Sigmoid colon (tissue), 6 donors: ENCODE measurements at regions not wholly inside any gene's neighbourhood (a gene's known extent, or its start where the extent isn't known, plus 50 kb on each side); places are given as distances from the start of the nearest gene placed in this dataset.
A peak's percentile ranks its signal among the peaks of the same experiment; 100 is the strongest.
"Not testable (repeated sequence)": the region's sequence is repeated elsewhere in the genome, so short reads cannot be mapped to it uniquely, and the experiment has no call there.

Source experiments
- DNase-seq: peaks from one replicate; pipeline ENCODE4 v3.0.0-alpha.2; 2019
- H3K27ac ChIP-seq, 4 donors: fragments of 200-600 bp; sonication (generic); one replicate each; pipeline ENCODE4 v1.5.1; 2016 to 2019; ENCODE audit warnings: mild to moderate bottlenecking in 1 of 4
- H3K27me3 ChIP-seq, 3 donors: fragments of 200-600 bp; sonication (generic); one replicate each; pipeline ENCODE4 v1.5.1; 2019; ENCODE audit warnings: mild to moderate bottlenecking in 1 of 3
- H3K36me3 ChIP-seq, 4 donors: fragments of 200-600 bp; sonication (generic); one replicate each; pipeline ENCODE4 v1.5.1; 2016 to 2019
- H3K4me1 ChIP-seq, 4 donors: fragments of 200-600 bp; sonication (generic); one replicate each; pipeline ENCODE4 v1.5.1; 2017 to 2019
- H3K4me3 ChIP-seq, 4 donors: fragments of 200-600 bp; sonication (generic); one replicate each; pipeline ENCODE4 v1.5.1; 2017 to 2019; ENCODE audit warnings: mild to moderate bottlenecking in 2 of 4, moderate library complexity in 1 of 4
- H3K9me3 ChIP-seq, 4 donors: fragments of 200-600 bp in 3 of 4; sonication (generic) in 3 of 4; one replicate each; pipeline versions ENCODE4 v1.5.1 to v1.6.1; 2013 to 2019
- EP300 ChIP-seq, 4 donors: sonication (generic); formaldehyde crosslinking; IDR thresholded peaks; one replicate each; pipeline ENCODE4 v1.6.1; 2017; ENCODE audit warnings: antibody characterized with exemption in 4 of 4
- POLR2A ChIP-seq, 2 donors: fragments of 450-650 bp; IDR thresholded peaks; one replicate each; pipeline ENCODE4 v1.6.1; 2016; ENCODE audit warnings: antibody characterized with exemption in 2 of 2, mild to moderate bottlenecking in 2 of 2, moderate library complexity in 2 of 2
- POLR2AphosphoS5 ChIP-seq, 4 donors: sonication (generic); formaldehyde crosslinking; IDR thresholded peaks; one replicate each; pipeline ENCODE4 v1.6.1; 2017; ENCODE audit warnings: antibody characterized with exemption in 4 of 4
- WGBS, 2 donors: extraction: QIAGEN DNeasy Blood & Tissue Kit; methylation state at CpG; one replicate each; pipeline ENCODE4 v1.1.7; 2013; 5-methylcytosine and 5-hydroxymethylcytosine counted together
- intact Hi-C: fragments of 100-400 bp; cut with DNase I; formaldehyde crosslinking; loops from one replicate; pipeline ENCODE4 v1.15.1; 2023
- TF ChIP-seq, protein P1 (sequence below), 4 experiments: fragments of 450-650 bp in 3 of 4; fragments of 200-600 bp in 1 of 4; IDR thresholded peaks; one replicate each; pipeline ENCODE4 v1.5.1; 2016 to 2019; ENCODE audit warnings: antibody characterized with exemption in 4 of 4, mild to moderate bottlenecking in 3 of 4, moderate library complexity in 2 of 4
- donor health status: healthy with polysubstance abuse.
- donor health status: healthy.

DNA sequence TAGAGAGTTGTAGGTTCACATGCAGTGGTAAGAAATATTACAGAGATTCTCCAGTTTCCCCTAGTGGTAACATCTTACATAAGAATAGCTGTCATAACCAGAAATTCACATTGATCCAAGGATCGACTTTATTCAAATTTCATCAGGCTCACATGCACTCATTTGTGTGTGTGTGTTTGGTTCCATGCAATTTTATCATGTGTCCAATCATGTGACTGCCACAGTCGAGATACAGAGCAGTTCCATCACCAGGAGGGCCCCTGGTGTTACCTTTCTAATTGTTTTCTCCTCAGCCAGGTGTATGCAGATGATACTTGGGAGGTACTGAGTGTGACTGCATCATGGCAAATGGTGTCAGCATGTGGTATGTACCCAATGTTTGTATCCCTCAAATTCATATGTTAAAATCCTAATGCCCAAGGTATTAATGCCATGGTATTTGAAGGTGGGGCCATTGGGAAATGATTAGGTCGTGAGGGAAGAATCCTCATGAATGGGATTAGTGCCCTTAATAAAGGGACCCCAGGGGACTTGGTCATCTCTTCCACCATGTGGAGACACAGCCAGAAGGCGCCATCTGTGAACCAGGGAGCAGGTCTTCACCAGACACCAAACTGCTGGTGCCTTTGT is 126.3 kb downstream of the CXCL12 start:
- no peak for DNase-seq
- intact Hi-C loops: no loop called here

DNA sequence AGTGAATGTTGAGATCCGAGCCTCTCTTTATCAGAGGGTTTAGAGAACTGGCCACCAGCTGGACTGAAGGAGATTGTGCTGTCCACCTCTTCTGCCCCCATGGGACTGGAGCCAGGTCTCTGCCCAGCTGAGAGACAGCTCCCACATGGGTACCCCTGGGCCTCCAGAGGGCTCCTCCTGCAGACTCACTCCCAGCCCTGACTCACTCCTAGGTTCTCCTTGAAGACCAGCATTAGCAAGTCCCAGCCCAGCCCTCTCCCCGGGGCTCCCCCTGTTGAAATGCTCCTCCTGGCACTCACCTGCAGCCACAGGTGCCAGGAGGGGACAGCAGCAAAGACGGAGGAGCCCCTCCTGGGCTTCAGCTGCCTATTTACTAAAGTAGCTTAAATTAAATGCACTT is 126.9 kb downstream of the CXCL12 start:
- intact Hi-C loops: no loop called here
- H3K9me3 ChIP-seq: no peaks in the 10 kb centered on the region
- no peaks in the 10 kb centered on the region for H3K36me3 ChIP-seq
- no peak for DNase-seq
- TF ChIP-seq, protein P1, sequence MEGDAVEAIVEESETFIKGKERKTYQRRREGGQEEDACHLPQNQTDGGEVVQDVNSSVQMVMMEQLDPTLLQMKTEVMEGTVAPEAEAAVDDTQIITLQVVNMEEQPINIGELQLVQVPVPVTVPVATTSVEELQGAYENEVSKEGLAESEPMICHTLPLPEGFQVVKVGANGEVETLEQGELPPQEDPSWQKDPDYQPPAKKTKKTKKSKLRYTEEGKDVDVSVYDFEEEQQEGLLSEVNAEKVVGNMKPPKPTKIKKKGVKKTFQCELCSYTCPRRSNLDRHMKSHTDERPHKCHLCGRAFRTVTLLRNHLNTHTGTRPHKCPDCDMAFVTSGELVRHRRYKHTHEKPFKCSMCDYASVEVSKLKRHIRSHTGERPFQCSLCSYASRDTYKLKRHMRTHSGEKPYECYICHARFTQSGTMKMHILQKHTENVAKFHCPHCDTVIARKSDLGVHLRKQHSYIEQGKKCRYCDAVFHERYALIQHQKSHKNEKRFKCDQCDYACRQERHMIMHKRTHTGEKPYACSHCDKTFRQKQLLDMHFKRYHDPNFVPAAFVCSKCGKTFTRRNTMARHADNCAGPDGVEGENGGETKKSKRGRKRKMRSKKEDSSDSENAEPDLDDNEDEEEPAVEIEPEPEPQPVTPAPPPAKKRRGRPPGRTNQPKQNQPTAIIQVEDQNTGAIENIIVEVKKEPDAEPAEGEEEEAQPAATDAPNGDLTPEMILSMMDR (IDR thresholded peaks at IDR 0.05): no peak
- TF ChIP-seq POLR2A (IDR thresholded peaks at IDR 0.05): no peak
- no peak for TF ChIP-seq POLR2AphosphoS5 (IDR thresholded peaks at IDR 0.05)
- no peak for TF ChIP-seq EP300 (IDR thresholded peaks at IDR 0.05)
- H3K4me3 ChIP-seq: no peak overlapping the region
- peaks cover 0 to 41% (median 30%) of the 10 kb centered on the region in 4 donors for H3K4me1 ChIP-seq
- no peaks in the 10 kb centered on the region for H3K27me3 ChIP-seq
- no peak overlapping the region for H3K27ac ChIP-seq
- whole genome bisulfite sequencing, 2 donors: 66 to 73% methylated on average over 3 of the region's 3 CpGs

More for the DNA sequence above, 126.3 kb downstream of the CXCL12 start:
- 62 to 81% methylated on average over 4 of the region's 4 CpGs for WGBS, 2 donors
- Histone ChIP-seq H3K4me3 (no peak overlapping the region), H3K4me1 (peaks cover 0 to 42% (median 31%) of the 10 kb centered on the region in 4 donors), H3K27me3 (no peaks in the 10 kb centered on the region), H3K9me3 (no peaks in the 10 kb centered on the region), H3K36me3 (no peaks in the 10 kb centered on the region), H3K27ac (no peak overlapping the region)
- TF ChIP-seq, protein P1 (IDR thresholded peaks at IDR 0.05): no peak
- TF ChIP-seq POLR2AphosphoS5 (IDR thresholded peaks at IDR 0.05) (no peak), EP300 (IDR thresholded peaks at IDR 0.05) (no peak), POLR2A (IDR thresholded peaks at IDR 0.05) (no peak)

DNA sequence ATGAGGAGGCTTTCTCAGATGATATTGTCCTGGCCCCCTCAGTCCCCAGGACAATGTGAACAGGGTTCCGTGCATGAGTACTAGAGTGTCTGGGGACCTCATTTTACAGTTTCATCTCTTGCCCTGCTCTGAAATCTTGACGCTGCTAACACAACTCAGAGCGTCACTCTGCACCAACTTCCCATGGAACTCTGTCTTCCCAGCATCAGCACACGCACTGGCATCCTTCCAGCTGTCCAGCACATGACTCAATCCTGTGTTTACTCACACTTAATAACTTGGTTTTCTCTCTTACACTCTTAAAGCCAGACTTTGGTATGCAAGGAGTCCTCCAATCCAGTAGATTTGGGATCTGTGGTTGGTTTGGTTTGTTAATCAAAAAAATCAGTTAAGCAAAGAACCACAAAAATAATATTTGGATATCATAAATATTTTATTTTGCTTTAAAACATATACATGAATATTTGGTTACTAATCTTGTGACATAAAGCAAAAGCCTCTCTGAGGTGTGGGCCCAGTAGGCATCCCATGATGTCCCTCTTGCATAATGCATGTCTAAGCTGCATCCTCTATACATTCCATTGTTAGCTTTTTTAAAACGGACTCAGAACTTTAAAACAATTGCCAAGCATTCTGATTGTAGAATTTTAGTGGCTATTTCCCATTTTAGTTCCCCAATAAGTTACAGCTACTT is 131.0 kb downstream of the CXCL12 start:
- TF ChIP-seq POLR2A (IDR thresholded peaks at IDR 0.05) (no peak), POLR2AphosphoS5 (IDR thresholded peaks at IDR 0.05) (peak in 3 of 4 donors; percentile 38 to 60 (median 49))
- Histone ChIP-seq H3K27me3 (no peaks in the 10 kb centered on the region), H3K4me3 (no peak overlapping the region), H3K9me3 (no peaks in the 10 kb centered on the region), H3K4me1 (peaks cover 0 to 15% (median 9%) of the 10 kb centered on the region in 4 donors), H3K36me3 (no peaks in the 10 kb centered on the region), H3K27ac (peak overlapping the region in 1 of 4 donors; percentile 33)
- 51 to 53% methylated on average over 5 of the region's 5 CpGs for WGBS, 2 donors
- DNase-seq: no peak
- intact Hi-C loops: no loop called here

DNA sequence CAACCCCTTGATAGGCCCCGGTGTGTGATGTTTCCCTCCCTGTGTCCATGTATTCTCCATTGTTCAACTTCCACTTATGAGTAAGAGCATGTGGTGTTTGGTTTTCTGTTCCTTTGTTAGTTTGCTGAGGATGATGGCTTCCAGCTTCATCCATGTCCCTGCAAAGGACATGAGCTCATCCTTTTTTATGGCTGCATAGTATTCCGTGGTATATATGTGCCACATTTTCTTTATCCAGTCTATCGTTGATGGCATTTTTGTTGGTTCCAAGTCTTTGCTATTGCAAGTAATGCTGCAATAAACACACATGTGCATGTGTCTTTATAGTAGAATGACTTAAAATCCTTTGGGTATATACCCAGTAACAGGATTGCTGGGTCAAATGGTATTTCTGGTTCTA is 132.3 kb downstream of the CXCL12 start:
- DNase-seq, H3K4me3 ChIP-seq, H3K27ac ChIP-seq, H3K9me3 ChIP-seq, H3K27me3 ChIP-seq, H3K36me3 ChIP-seq, intact Hi-C loops: not testable (repeated sequence)
- WGBS, 2 donors: 93 to 95% methylated on average over 3 of the region's 3 CpGs
- H3K4me1 ChIP-seq: peaks cover 0 to 15% (median 9%) of the 10 kb centered on the region in 4 donors

DNA sequence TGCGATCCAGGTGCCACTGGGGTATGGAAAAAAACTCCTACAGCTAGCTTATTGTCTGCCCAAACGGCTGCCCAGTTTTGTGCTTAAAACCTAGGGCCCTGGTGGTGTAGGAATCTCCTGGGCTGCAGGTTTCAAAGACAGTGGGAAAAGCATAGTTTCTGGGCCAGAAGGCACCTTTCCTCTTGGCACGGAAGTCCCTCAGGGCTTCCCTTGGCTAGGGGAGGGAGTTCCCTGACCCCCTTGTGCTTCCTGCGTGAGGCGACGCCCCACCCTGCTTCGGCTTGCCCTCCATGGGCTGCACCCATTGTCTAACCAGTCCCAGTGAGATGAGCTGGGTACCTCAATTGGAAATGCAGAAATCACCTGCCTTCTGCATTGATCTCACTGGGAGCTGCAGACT is 135.0 kb downstream of the CXCL12 start:
- intact Hi-C loops, H3K36me3 ChIP-seq, H3K4me3 ChIP-seq, H3K27me3 ChIP-seq, H3K9me3 ChIP-seq, H3K27ac ChIP-seq, DNase-seq: not testable (repeated sequence)
- 85 to 92% methylated on average over 7 of the region's 7 CpGs for WGBS, 2 donors
- H3K4me1 ChIP-seq: peaks cover 0 to 15% (median 9%) of the 10 kb centered on the region in 4 donors

DNA sequence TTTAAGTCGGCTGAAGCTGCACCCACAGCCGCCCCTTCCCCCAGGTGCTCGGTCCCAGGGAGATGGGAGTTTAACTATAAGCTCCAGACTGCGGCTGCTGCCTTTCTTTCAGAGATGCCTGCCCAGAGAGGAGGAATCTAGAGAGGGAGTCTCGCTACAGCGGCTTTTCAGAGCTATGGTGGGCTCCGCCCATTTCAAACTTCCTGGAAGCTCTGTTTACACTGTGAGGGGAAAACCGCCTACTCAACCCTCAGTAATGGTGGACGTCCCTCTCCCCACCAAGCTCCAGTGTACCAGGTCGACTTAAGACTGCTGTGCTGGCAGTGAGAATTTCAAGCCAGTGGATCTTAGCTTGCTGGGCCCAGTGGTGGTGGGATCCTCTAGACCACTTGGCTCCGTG is 135.4 kb downstream of the CXCL12 start:
- Histone ChIP-seq H3K4me3 (no peak overlapping the region), H3K27me3 (no peaks in the 10 kb centered on the region), H3K9me3 (peaks cover 0 to 5% (median 0%) of the 10 kb centered on the region in 4 donors), H3K36me3 (no peaks in the 10 kb centered on the region), H3K4me1 (peaks cover 0 to 14% (median 9%) of the 10 kb centered on the region in 4 donors), H3K27ac (no peak overlapping the region)
- intact Hi-C loops: no loop called here
- no peak for DNase-seq
- WGBS, 2 donors: 48 to 71% methylated on average over 11 of the region's 11 CpGs
- TF ChIP-seq, protein P1 (IDR thresholded peaks at IDR 0.05): no peak
- no peak for TF ChIP-seq EP300 (IDR thresholded peaks at IDR 0.05)
- no peak for TF ChIP-seq POLR2A (IDR thresholded peaks at IDR 0.05)
- TF ChIP-seq POLR2AphosphoS5 (IDR thresholded peaks at IDR 0.05): no peak

DNA sequence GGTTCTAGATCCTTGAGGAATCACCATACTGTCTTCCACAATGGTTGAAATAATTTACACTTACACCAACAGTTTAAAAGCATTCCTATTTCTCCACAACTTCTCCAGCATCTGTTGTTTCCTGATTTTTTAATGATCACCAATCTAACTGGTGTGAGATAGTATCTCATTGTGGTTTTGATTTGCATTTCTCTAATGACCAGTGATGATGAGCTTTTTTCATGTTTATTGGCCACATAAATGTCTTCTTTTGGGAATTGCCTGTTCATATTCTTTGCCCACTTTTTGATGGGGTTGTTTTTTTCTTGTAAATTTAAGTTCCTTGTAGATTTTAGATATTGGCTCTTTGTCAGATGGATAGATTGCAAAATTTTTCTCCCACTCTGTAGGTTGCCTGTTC is 138.2 kb downstream of the CXCL12 start:
- H3K36me3 ChIP-seq, H3K4me3 ChIP-seq, H3K9me3 ChIP-seq, H3K27me3 ChIP-seq, intact Hi-C loops, DNase-seq, H3K4me1 ChIP-seq, H3K27ac ChIP-seq: not testable (repeated sequence)

DNA sequence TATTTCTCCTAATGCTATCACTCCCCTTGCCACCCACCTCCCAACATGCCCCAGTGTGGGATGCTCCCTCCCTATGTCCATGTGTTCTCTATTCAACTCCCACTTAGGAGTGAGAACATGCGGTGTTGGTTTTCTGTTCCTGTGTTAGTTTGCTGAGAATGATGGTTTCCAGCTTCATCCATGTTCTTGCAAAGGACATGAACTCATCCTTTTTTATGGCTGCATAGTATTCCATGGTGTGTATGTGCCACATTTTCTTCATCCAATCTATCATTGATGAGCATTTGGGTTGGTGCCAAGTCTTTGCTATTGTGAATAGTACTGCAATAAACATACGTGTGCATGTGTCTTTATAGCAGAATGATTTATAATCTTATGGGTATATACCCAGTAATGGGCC is 138.6 kb downstream of the CXCL12 start:
- H3K9me3 ChIP-seq, H3K27ac ChIP-seq, DNase-seq, intact Hi-C loops, H3K4me1 ChIP-seq, H3K27me3 ChIP-seq, H3K4me3 ChIP-seq, H3K36me3 ChIP-seq: not testable (repeated sequence)
- WGBS, 2 donors: 70 to 72% methylated on average over 2 of the region's 2 CpGs
